SK-N-SH (cell line): ENCODE measurements at regions not wholly inside any gene's neighbourhood (a gene's known extent, or its start where the extent isn't known, plus 50 kb on each side); places are given as distances from the start of the nearest gene placed in this dataset.

Experiments
- CTCF ChIP-seq: fragments of 200-600 bp; sonication (generic); IDR thresholded peaks from 2 replicates; pipeline ENCODE4 v1.6.1; 2017; ENCODE audit warnings: antibody characterized with exemption, mild to moderate bottlenecking, moderate library complexity
- EP300 ChIP-seq, 2 experiments: IDR thresholded peaks; 2 replicates each; pipeline versions ENCODE4 v1.4.0 to v1.6.1; 2012; ENCODE audit warnings: borderline replicate concordance in 1 of 2, low read depth in 1 of 2, low read length in 1 of 2
- EZH2phosphoT487 ChIP-seq: fragments of 200-600 bp; sonication (generic); IDR thresholded peaks from 2 replicates; pipeline ENCODE4 v1.6.1; 2017; ENCODE audit warnings: low read depth, mixed run types, mild to moderate bottlenecking, antibody characterized with exemption, moderate library complexity, borderline replicate concordance
- FOXJ3 ChIP-seq: sonication (generic); formaldehyde crosslinking; IDR thresholded peaks from 2 replicates; pipeline ENCODE4 v1.5.1; 2020; ENCODE audit warnings: mild to moderate bottlenecking, missing genetic modification reagents
- GATA2 ChIP-seq: sonication (generic); formaldehyde crosslinking; IDR thresholded peaks from 2 replicates; pipeline ENCODE4 v1.5.0; 2020; ENCODE audit warnings: mild to moderate bottlenecking, missing genetic modification reagents
- JUND ChIP-seq: IDR thresholded peaks from 2 replicates; pipeline ENCODE4 v1.4.0; 2012
- MAX ChIP-seq: IDR thresholded peaks from 2 replicates; pipeline ENCODE4 v1.4.0; 2012; ENCODE audit warnings: low read depth
- POLR2AphosphoS5 ChIP-seq: IDR thresholded peaks from 2 replicates; pipeline ENCODE4 v1.6.1; 2012; ENCODE audit warnings: low read depth, low read length
- RAD21 ChIP-seq: IDR thresholded peaks from 2 replicates; pipeline ENCODE4 v1.6.1; 2012; ENCODE audit warnings: mild to moderate bottlenecking, low read length
- TAF1 ChIP-seq: IDR thresholded peaks from 2 replicates; pipeline ENCODE4 v1.6.1; 2012; ENCODE audit warnings: low read depth, mild to moderate bottlenecking, low read length, moderate library complexity, borderline replicate concordance
- USF1 ChIP-seq: IDR thresholded peaks from 2 replicates; pipeline ENCODE4 v1.4.0; 2012; ENCODE audit warnings: low read depth, borderline replicate concordance
- TF ChIP-seq, protein P1 (sequence below): IDR thresholded peaks from 2 replicates; pipeline ENCODE4 v1.6.1; 2012; ENCODE audit warnings: mild to moderate bottlenecking, low read depth, low read length, moderate library complexity

- TF ChIP-seq RAD21 (no peak), POLR2AphosphoS5 (no peak), MAX (no peak), FOXJ3 (no peak), CTCF (no peak), USF1 (no peak), EP300 (IDR thresholded peaks at IDR 0.05; ENCODE audit: borderline replicate concordance in 1 of 2, low read depth in 1 of 2, low read length in 1 of 2) (no peak), GATA2 (CRISPR knock-in tag) (no peak), EZH2phosphoT487 (no peak), TAF1 (no peak), JUND (no peak)
- TF ChIP-seq, protein P1, sequence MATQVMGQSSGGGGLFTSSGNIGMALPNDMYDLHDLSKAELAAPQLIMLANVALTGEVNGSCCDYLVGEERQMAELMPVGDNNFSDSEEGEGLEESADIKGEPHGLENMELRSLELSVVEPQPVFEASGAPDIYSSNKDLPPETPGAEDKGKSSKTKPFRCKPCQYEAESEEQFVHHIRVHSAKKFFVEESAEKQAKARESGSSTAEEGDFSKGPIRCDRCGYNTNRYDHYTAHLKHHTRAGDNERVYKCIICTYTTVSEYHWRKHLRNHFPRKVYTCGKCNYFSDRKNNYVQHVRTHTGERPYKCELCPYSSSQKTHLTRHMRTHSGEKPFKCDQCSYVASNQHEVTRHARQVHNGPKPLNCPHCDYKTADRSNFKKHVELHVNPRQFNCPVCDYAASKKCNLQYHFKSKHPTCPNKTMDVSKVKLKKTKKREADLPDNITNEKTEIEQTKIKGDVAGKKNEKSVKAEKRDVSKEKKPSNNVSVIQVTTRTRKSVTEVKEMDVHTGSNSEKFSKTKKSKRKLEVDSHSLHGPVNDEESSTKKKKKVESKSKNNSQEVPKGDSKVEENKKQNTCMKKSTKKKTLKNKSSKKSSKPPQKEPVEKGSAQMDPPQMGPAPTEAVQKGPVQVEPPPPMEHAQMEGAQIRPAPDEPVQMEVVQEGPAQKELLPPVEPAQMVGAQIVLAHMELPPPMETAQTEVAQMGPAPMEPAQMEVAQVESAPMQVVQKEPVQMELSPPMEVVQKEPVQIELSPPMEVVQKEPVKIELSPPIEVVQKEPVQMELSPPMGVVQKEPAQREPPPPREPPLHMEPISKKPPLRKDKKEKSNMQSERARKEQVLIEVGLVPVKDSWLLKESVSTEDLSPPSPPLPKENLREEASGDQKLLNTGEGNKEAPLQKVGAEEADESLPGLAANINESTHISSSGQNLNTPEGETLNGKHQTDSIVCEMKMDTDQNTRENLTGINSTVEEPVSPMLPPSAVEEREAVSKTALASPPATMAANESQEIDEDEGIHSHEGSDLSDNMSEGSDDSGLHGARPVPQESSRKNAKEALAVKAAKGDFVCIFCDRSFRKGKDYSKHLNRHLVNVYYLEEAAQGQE, result no peak
Observed at GRCh38 chr4:23163647-23164436, 471.1 kb downstream of the GBA3 start.
